ENCODE measurements at regions not wholly inside any gene's neighbourhood (a gene's known extent, or its start where the extent isn't known, plus 50 kb on each side); places are given as distances from the start of the nearest gene placed in this dataset.

- Mint-ChIP-seq H3K4me3 (no peak overlapping the region), H3K27me3 (no peaks in the 10 kb centered on the region), H3K36me3 (ENCODE audit: low read depth) (no peaks in the 10 kb centered on the region), H3K9me3 (no peaks in the 10 kb centered on the region), H3K27ac (no peak overlapping the region), H3K4me1 (no peaks in the 10 kb centered on the region)
- POLR2A ChIA-PET, result no interaction called here
- CTCF ChIA-PET, result no interaction called here
- DNase-seq, result no peak
Observed at GRCh38 chr1:218811497-218811896, 362.2 kb upstream of the LYPLAL1 start.

GRCh38 chr1:218812360-218812759 lies 361.3 kb upstream of the LYPLAL1 start:
- POLR2A ChIA-PET, result no interaction called here
- no peaks in the 10 kb centered on the region for H3K9me3 Mint-ChIP-seq
- CTCF ChIA-PET, result no interaction called here

GRCh38 chr1:218813237-218813636 lies 360.4 kb upstream of the LYPLAL1 start:
- no peaks in the 10 kb centered on the region for H3K9me3 Mint-ChIP-seq
- no peak overlapping the region for H3K4me3 Mint-ChIP-seq
- no peaks in the 10 kb centered on the region for H3K27me3 Mint-ChIP-seq
- no peaks in the 10 kb centered on the region for H3K4me1 Mint-ChIP-seq
- H3K27ac Mint-ChIP-seq, result no peak overlapping the region
- ChIA-PET POLR2A (no interaction called here), CTCF (no interaction called here)
- no peak for DNase-seq
- H3K36me3 Mint-ChIP-seq (ENCODE audit: low read depth), result no peaks in the 10 kb centered on the region

More at GRCh38 chr1:218812360-218812759, 361.3 kb upstream of the LYPLAL1 start:
- DNase-seq, result no peak
- H3K4me1 Mint-ChIP-seq, result no peaks in the 10 kb centered on the region
- H3K27ac Mint-ChIP-seq, result no peak overlapping the region
- no peak overlapping the region for H3K4me3 Mint-ChIP-seq
- no peaks in the 10 kb centered on the region for H3K36me3 Mint-ChIP-seq (ENCODE audit: low read depth)
- H3K27me3 Mint-ChIP-seq, result no peaks in the 10 kb centered on the region

GRCh38 chr1:218815076-218815475 lies 358.6 kb upstream of the LYPLAL1 start:
- Mint-ChIP-seq H3K4me3 (no peak overlapping the region), H3K36me3 (ENCODE audit: low read depth) (no peaks in the 10 kb centered on the region), H3K27ac (no peak overlapping the region), H3K9me3 (no peaks in the 10 kb centered on the region), H3K27me3 (no peaks in the 10 kb centered on the region), H3K4me1 (no peaks in the 10 kb centered on the region)
- no peak for DNase-seq
- POLR2A ChIA-PET, result no interaction called here
- CTCF ChIA-PET, result no interaction called here

GRCh38 chr1:218817071-218817470 lies 356.6 kb upstream of the LYPLAL1 start:
- no peak overlapping the region for H3K4me3 Mint-ChIP-seq
- ChIA-PET POLR2A (no interaction called here), CTCF (no interaction called here)
- H3K27me3 Mint-ChIP-seq, result no peaks in the 10 kb centered on the region
- no peak for DNase-seq
- H3K36me3 Mint-ChIP-seq (ENCODE audit: low read depth), result no peaks in the 10 kb centered on the region
- no peaks in the 10 kb centered on the region for H3K4me1 Mint-ChIP-seq
- no peak overlapping the region for H3K27ac Mint-ChIP-seq
- no peaks in the 10 kb centered on the region for H3K9me3 Mint-ChIP-seq

GRCh38 chr1:218817691-218818465 lies 355.8 kb upstream of the LYPLAL1 start:
- DNase-seq, result no peak

GRCh38 chr1:218823291-218823900 lies 350.3 kb upstream of the LYPLAL1 start:
- Mint-ChIP-seq H3K27ac (no peak overlapping the region), H3K4me1 (no peaks in the 10 kb centered on the region), H3K9me3 (no peaks in the 10 kb centered on the region), H3K27me3 (no peaks in the 10 kb centered on the region), H3K36me3 (ENCODE audit: low read depth) (no peaks in the 10 kb centered on the region), H3K4me3 (no peak overlapping the region)
- no peak for DNase-seq
- CTCF ChIA-PET, result no interaction called here
- POLR2A ChIA-PET, result no interaction called here

More at GRCh38 chr1:218817691-218818465, 355.8 kb upstream of the LYPLAL1 start:
- no peaks in the 10 kb centered on the region for H3K36me3 Mint-ChIP-seq (ENCODE audit: low read depth)
- no peaks in the 10 kb centered on the region for H3K4me1 Mint-ChIP-seq
- H3K27me3 Mint-ChIP-seq, result no peaks in the 10 kb centered on the region
- H3K27ac Mint-ChIP-seq, result no peak overlapping the region
- ChIA-PET POLR2A (no interaction called here), CTCF (no interaction called here)
- no peaks in the 10 kb centered on the region for H3K9me3 Mint-ChIP-seq
- no peak overlapping the region for H3K4me3 Mint-ChIP-seq

GRCh38 chr1:218827486-218827885 lies 346.2 kb upstream of the LYPLAL1 start:
- no peaks in the 10 kb centered on the region for H3K4me1 Mint-ChIP-seq
- CTCF ChIA-PET, result no interaction called here
- no peak for DNase-seq
- POLR2A ChIA-PET, result no interaction called here
- no peaks in the 10 kb centered on the region for H3K9me3 Mint-ChIP-seq
- H3K4me3 Mint-ChIP-seq, result no peak overlapping the region
- H3K27ac Mint-ChIP-seq, result no peak overlapping the region
- H3K27me3 Mint-ChIP-seq, result no peaks in the 10 kb centered on the region
- H3K36me3 Mint-ChIP-seq (ENCODE audit: low read depth), result no peaks in the 10 kb centered on the region

GRCh38 chr1:218828125-218828650 lies 345.5 kb upstream of the LYPLAL1 start:
- Mint-ChIP-seq H3K36me3 (ENCODE audit: low read depth) (no peaks in the 10 kb centered on the region), H3K27me3 (no peaks in the 10 kb centered on the region), H3K4me3 (no peak overlapping the region), H3K27ac (no peak overlapping the region), H3K4me1 (no peaks in the 10 kb centered on the region), H3K9me3 (no peaks in the 10 kb centered on the region)
- ChIA-PET CTCF (no interaction called here), POLR2A (no interaction called here)
- no peak for DNase-seq

GRCh38 chr1:218829097-218829496 lies 344.6 kb upstream of the LYPLAL1 start:
- H3K4me1 Mint-ChIP-seq, result no peaks in the 10 kb centered on the region

GRCh38 chr1:218835609-218836008 lies 338.1 kb upstream of the LYPLAL1 start:
- DNase-seq, result no peak
- Mint-ChIP-seq H3K36me3 (ENCODE audit: low read depth) (no peaks in the 10 kb centered on the region), H3K27ac (no peak overlapping the region), H3K4me1 (no peaks in the 10 kb centered on the region), H3K27me3 (no peaks in the 10 kb centered on the region), H3K4me3 (no peak overlapping the region), H3K9me3 (peaks cover 3% of the 10 kb centered on the region)
- CTCF ChIA-PET, result no interaction called here
- POLR2A ChIA-PET, result no interaction called here

More at GRCh38 chr1:218829097-218829496, 344.6 kb upstream of the LYPLAL1 start:
- Mint-ChIP-seq H3K36me3 (ENCODE audit: low read depth) (no peaks in the 10 kb centered on the region), H3K27me3 (no peaks in the 10 kb centered on the region), H3K9me3 (no peaks in the 10 kb centered on the region), H3K27ac (no peak overlapping the region), H3K4me3 (no peak overlapping the region)
- ChIA-PET POLR2A (no interaction called here), CTCF (no interaction called here)
- DNase-seq, result no peak

GRCh38 chr1:218836264-218836663 lies 337.4 kb upstream of the LYPLAL1 start:
- no peak overlapping the region for H3K27ac Mint-ChIP-seq
- no peak for DNase-seq
- no peaks in the 10 kb centered on the region for H3K4me1 Mint-ChIP-seq
- H3K36me3 Mint-ChIP-seq (ENCODE audit: low read depth), result no peaks in the 10 kb centered on the region
- H3K9me3 Mint-ChIP-seq, result peaks cover 3% of the 10 kb centered on the region
- POLR2A ChIA-PET, result no interaction called here
- no peaks in the 10 kb centered on the region for H3K27me3 Mint-ChIP-seq
- CTCF ChIA-PET, result no interaction called here
- no peak overlapping the region for H3K4me3 Mint-ChIP-seq

GRCh38 chr1:218837051-218837450 lies 336.6 kb upstream of the LYPLAL1 start:
- H3K36me3 Mint-ChIP-seq (ENCODE audit: low read depth), result no peaks in the 10 kb centered on the region
- no peaks in the 10 kb centered on the region for H3K4me1 Mint-ChIP-seq
- H3K27me3 Mint-ChIP-seq, result no peaks in the 10 kb centered on the region
- DNase-seq, result no peak
- peaks cover 3% of the 10 kb centered on the region for H3K9me3 Mint-ChIP-seq
- H3K27ac Mint-ChIP-seq, result no peak overlapping the region
- ChIA-PET POLR2A (no interaction called here), CTCF (no interaction called here)
- no peak overlapping the region for H3K4me3 Mint-ChIP-seq

- H3K27ac Mint-ChIP-seq, result no peak overlapping the region
- ChIA-PET POLR2A (no interaction called here), CTCF (no interaction called here)
- no peak for DNase-seq
- peaks cover 2% of the 10 kb centered on the region for H3K9me3 Mint-ChIP-seq
- H3K27me3 Mint-ChIP-seq, result no peaks in the 10 kb centered on the region
- H3K36me3 Mint-ChIP-seq (ENCODE audit: low read depth), result no peaks in the 10 kb centered on the region
- no peaks in the 10 kb centered on the region for H3K4me1 Mint-ChIP-seq
- no peak overlapping the region for H3K4me3 Mint-ChIP-seq
Observed at GRCh38 chr1:218845589-218845988, 328.1 kb upstream of the LYPLAL1 start.
